A673 (cell line): ENCODE measurements at regions not wholly inside any gene's neighbourhood (a gene's known extent, or its start where the extent isn't known, plus 50 kb on each side); places are given as distances from the start of the nearest gene placed in this dataset.
"Not testable (repeated sequence)": the region's sequence is repeated elsewhere in the genome, so short reads cannot be mapped to it uniquely, and the experiment has no call there.

Experiments
- BruUV-seq: library from RNA; stranded (reverse); fragments of 400-500 nt; replicated peaks from 2 replicates; lab custom pipeline; 2021; lab: Mats Ljungman, UMichigan
- CTCF ChIA-PET: fragments of 300-600 bp; sonication (Branson Sonifier 250); formaldehyde crosslinking; loops from one replicate; lab custom pipeline; 2022; ENCODE audit warnings: antibody characterized with exemption; lab: Charles Lee
- POLR2A ChIA-PET: fragments of 300-600 bp; sonication (Branson Sonifier 250); formaldehyde crosslinking; loops from one replicate; lab custom pipeline; 2022; ENCODE audit warnings: antibody characterized with exemption; ENCODE audit not compliant: low non-redundant PET; lab: Charles Lee
- DNase-seq: peaks from one replicate; pipeline ENCODE4 v3.0.0-alpha.2; 2015; ENCODE audit warnings: low spot score
- H3K27ac ChIP-seq: fragments of 200-600 bp; sonication (generic); 2 replicates; pipeline ENCODE4 v1.5.1; 2016; ENCODE audit warnings: mixed run types, low read depth, mild to moderate bottlenecking, mixed read lengths, antibody characterized with exemption, low read length; ENCODE audit not compliant: poor library complexity, severe bottlenecking
- H3K27me3 ChIP-seq: fragments of 200-600 bp; sonication (generic); replicated peaks from 2 replicates; pipeline ENCODE4 v1.6.1; 2017; ENCODE audit warnings: mixed run types, low read depth, mild to moderate bottlenecking, mixed read lengths, antibody characterized with exemption, low read length; ENCODE audit not compliant: insufficient read depth, poor library complexity
- H3K36me3 ChIP-seq: fragments of 200-600 bp; sonication (generic); 2 replicates; pipeline ENCODE4 v1.6.1; 2016; ENCODE audit warnings: mixed run types, mild to moderate bottlenecking, mixed read lengths, antibody characterized with exemption, low read length; ENCODE audit not compliant: insufficient read depth, poor library complexity, severe bottlenecking
- H3K4me1 ChIP-seq: fragments of 200-600 bp; sonication (generic); 2 replicates; pipeline ENCODE4 v1.6.1; 2017; ENCODE audit warnings: mixed run types, mild to moderate bottlenecking, mixed read lengths, antibody characterized with exemption, low read length; ENCODE audit not compliant: insufficient read depth, poor library complexity, severe bottlenecking
- H3K4me3 ChIP-seq: fragments of 200-600 bp; sonication (generic); 2 replicates; pipeline ENCODE4 v1.5.1; 2016; ENCODE audit warnings: low read depth, mixed run types, mild to moderate bottlenecking, mixed read lengths, low read length; ENCODE audit not compliant: poor library complexity, severe bottlenecking
- H3K9me3 ChIP-seq: fragments of 200-600 bp; sonication (generic); 2 replicates; pipeline ENCODE4 v1.6.1; 2016; ENCODE audit warnings: mixed run types, low read depth, mild to moderate bottlenecking, mixed read lengths, antibody characterized with exemption, low read length; ENCODE audit not compliant: poor library complexity, severe bottlenecking
- EZH2 ChIP-seq: fragments of 200-600 bp; sonication (generic); IDR thresholded peaks from 2 replicates; pipeline ENCODE4 v1.6.1; 2017; ENCODE audit warnings: borderline replicate concordance, low read depth, mild to moderate bottlenecking, mixed read lengths, antibody characterized with exemption, low read length; ENCODE audit not compliant: poor library complexity, severe bottlenecking
- intact Hi-C: fragments of 100-400 bp; cut with micrococcal nuclease; formaldehyde crosslinking; loops from one replicate; pipeline ENCODE4 v1.10.0; 2022; ENCODE audit not compliant: unreplicated experiment
- TF ChIP-seq, protein P1 (sequence below): fragments of 300-800, 200-600 bp; sonication (generic); conservative IDR thresholded peaks from 2 replicates; pipeline ENCODE4 v1.5.1; 2017; ENCODE audit warnings: low read depth, mild to moderate bottlenecking, antibody characterized with exemption, low read length, moderate library complexity, mixed read lengths

GRCh38 chr3:27639271-27639670 is 82.9 kb downstream of the EOMES start:
- ChIA-PET POLR2A (no interaction called here), CTCF (no interaction called here)
- DNase-seq, result no peak
- no peak for TF ChIP-seq EZH2
- TF ChIP-seq, protein P1, sequence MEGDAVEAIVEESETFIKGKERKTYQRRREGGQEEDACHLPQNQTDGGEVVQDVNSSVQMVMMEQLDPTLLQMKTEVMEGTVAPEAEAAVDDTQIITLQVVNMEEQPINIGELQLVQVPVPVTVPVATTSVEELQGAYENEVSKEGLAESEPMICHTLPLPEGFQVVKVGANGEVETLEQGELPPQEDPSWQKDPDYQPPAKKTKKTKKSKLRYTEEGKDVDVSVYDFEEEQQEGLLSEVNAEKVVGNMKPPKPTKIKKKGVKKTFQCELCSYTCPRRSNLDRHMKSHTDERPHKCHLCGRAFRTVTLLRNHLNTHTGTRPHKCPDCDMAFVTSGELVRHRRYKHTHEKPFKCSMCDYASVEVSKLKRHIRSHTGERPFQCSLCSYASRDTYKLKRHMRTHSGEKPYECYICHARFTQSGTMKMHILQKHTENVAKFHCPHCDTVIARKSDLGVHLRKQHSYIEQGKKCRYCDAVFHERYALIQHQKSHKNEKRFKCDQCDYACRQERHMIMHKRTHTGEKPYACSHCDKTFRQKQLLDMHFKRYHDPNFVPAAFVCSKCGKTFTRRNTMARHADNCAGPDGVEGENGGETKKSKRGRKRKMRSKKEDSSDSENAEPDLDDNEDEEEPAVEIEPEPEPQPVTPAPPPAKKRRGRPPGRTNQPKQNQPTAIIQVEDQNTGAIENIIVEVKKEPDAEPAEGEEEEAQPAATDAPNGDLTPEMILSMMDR, result no peak
- Histone ChIP-seq H3K4me1 (no peaks in the 10 kb centered on the region), H3K9me3 (no peaks in the 10 kb centered on the region), H3K4me3 (no peak overlapping the region), H3K27me3 (no peaks in the 10 kb centered on the region), H3K36me3 (no peaks in the 10 kb centered on the region), H3K27ac (no peak overlapping the region)
- intact Hi-C loops, result no loop called here
- BruUV-seq, result no TSS peak

DNA sequence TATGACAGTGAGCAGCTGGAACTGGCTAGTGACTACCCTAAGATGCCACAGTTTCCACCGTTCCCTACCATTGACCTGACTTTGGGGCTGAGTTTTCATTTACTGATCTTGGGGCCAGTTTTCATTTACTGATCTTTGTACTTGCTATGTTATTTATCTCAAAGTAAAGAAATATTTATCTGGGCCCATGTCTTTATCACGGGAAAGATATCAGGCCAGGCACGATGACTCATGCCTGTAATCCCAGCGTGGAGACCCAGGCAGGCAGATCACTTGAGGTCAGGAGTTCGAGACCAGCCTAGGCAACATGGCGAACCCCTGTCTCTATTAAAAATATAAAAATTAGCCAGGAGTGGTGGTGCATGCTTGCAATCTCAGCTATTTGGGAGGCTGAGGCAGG is 83.5 kb downstream of the EOMES start:
- CTCF ChIA-PET, result no interaction called here
- Histone ChIP-seq H3K36me3 (no peaks in the 10 kb centered on the region), H3K4me3 (no peak overlapping the region), H3K9me3 (no peaks in the 10 kb centered on the region), H3K27ac (no peak overlapping the region), H3K27me3 (no peaks in the 10 kb centered on the region), H3K4me1 (no peaks in the 10 kb centered on the region)
- POLR2A ChIA-PET, result no interaction called here
- no peak for TF ChIP-seq EZH2
- TF ChIP-seq, protein P1, result no peak
- intact Hi-C loops, result no loop called here
- BruUV-seq, result no TSS peak
- DNase-seq, result no peak

- Histone ChIP-seq H3K9me3 (no peaks in the 10 kb centered on the region), H3K36me3 (no peaks in the 10 kb centered on the region), H3K4me3 (no peak overlapping the region), H3K27ac (no peak overlapping the region), H3K27me3 (no peaks in the 10 kb centered on the region), H3K4me1 (no peaks in the 10 kb centered on the region)
- BruUV-seq, result no TSS peak
- no peak for TF ChIP-seq EZH2
- TF ChIP-seq, protein P1, result no peak
- ChIA-PET CTCF (interaction anchor here (0.5 kb wide), 1 partner anchor 45 kb away, joined by 3 read pairs; no protein-coding TSS in a partner anchor), POLR2A (no interaction called here)
- intact Hi-C loops, result no loop called here
- DNase-seq, result no peak
These were observed 84.7 kb downstream of the EOMES start for GRCh38 chr3:27637346-27637995.

DNA sequence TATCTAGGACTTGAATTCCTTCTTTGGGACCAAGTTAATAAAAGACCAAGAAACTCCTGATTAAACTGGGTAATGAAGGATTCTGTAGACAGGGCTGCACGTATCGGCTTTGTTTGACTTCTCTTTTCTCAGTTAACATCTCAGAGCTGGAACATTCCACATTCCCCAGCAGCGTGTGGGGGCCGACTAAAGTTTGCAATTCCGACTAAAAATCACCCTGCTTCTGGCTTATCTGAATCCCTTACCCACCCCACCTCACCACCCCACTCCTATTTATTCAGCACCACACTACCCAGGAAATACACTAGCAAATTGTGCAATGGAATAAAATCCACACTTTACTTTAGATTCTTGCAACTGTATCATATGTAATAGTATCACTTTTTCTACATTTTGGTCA is 87.1 kb downstream of the EOMES start:
- H3K4me1 ChIP-seq, CTCF ChIA-PET, H3K4me3 ChIP-seq, POLR2A ChIA-PET, H3K27ac ChIP-seq, BruUV-seq, intact Hi-C loops, DNase-seq, H3K27me3 ChIP-seq, H3K9me3 ChIP-seq, H3K36me3 ChIP-seq: not testable (repeated sequence)
